ENCODE measurements at regions not wholly inside any gene's neighbourhood (a gene's known extent, or its start where the extent isn't known, plus 50 kb on each side); places are given as distances from the start of the nearest gene placed in this dataset.

- H3K27me3 ChIP-seq (ENCODE audit: insufficient read depth, insufficient read length): no peaks in the 10 kb centered on the region
- no peak for DNase-seq (ENCODE audit: low read depth, low spot score)
- H3K36me3 ChIP-seq (ENCODE audit: insufficient read depth, insufficient read length, low read length): no peaks in the 10 kb centered on the region
- no peak overlapping the region for H3K9ac ChIP-seq (ENCODE audit: insufficient read length, low read depth)
- H3K4me3 ChIP-seq (ENCODE audit: insufficient read length, low read depth): no peak overlapping the region
- H3K9me3 ChIP-seq (ENCODE audit: insufficient read depth, low read length): no peaks in the 10 kb centered on the region
- no peak for TF ChIP-seq ZNF274 (IDR thresholded peaks at IDR 0.05; ENCODE audit: low read depth, low read length)
- no peak for TF ChIP-seq SUZ12 (IDR thresholded peaks at IDR 0.05; ENCODE audit: extremely low read depth, insufficient read depth, insufficient read length)
- TF ChIP-seq YY1 (IDR thresholded peaks at IDR 0.05; ENCODE audit: insufficient read depth, insufficient read length): no peak
- no peaks in the 10 kb centered on the region for H3K4me1 ChIP-seq (ENCODE audit: insufficient read depth, insufficient read length)
Measured at GRCh38 chr13:37209621-37210580, 104.4 kb upstream of the CSNK1A1L start.

- DNase-seq (ENCODE audit: low read depth, low spot score): no peak
- H3K9me3 ChIP-seq (ENCODE audit: insufficient read depth, low read length): no peaks in the 10 kb centered on the region
- H3K4me3 ChIP-seq (ENCODE audit: insufficient read length, low read depth): no peak overlapping the region
- H3K27me3 ChIP-seq (ENCODE audit: insufficient read depth, insufficient read length): no peaks in the 10 kb centered on the region
- H3K4me1 ChIP-seq (ENCODE audit: insufficient read depth, insufficient read length): no peaks in the 10 kb centered on the region
- H3K9ac ChIP-seq (ENCODE audit: insufficient read length, low read depth): no peak overlapping the region
- no peaks in the 10 kb centered on the region for H3K36me3 ChIP-seq (ENCODE audit: insufficient read depth, insufficient read length, low read length)
- TF ChIP-seq ZNF274 (IDR thresholded peaks at IDR 0.05; ENCODE audit: low read depth, low read length) (no peak), YY1 (IDR thresholded peaks at IDR 0.05; ENCODE audit: insufficient read depth, insufficient read length) (no peak), SUZ12 (IDR thresholded peaks at IDR 0.05; ENCODE audit: extremely low read depth, insufficient read depth, insufficient read length) (no peak)
Measured at GRCh38 chr13:37207691-37208451, 102.4 kb upstream of the CSNK1A1L start.

GRCh38 chr13:37202264-37202663 is 96.8 kb upstream of the CSNK1A1L start:
- DNase-seq (ENCODE audit: low read depth, low spot score): no peak
- H3K36me3 ChIP-seq (ENCODE audit: insufficient read depth, insufficient read length, low read length): no peaks in the 10 kb centered on the region
- no peak overlapping the region for H3K4me3 ChIP-seq (ENCODE audit: insufficient read length, low read depth)
- TF ChIP-seq SUZ12 (IDR thresholded peaks at IDR 0.05; ENCODE audit: extremely low read depth, insufficient read depth, insufficient read length) (no peak), YY1 (IDR thresholded peaks at IDR 0.05; ENCODE audit: insufficient read depth, insufficient read length) (no peak), ZNF274 (IDR thresholded peaks at IDR 0.05; ENCODE audit: low read depth, low read length) (no peak)
- H3K27me3 ChIP-seq (ENCODE audit: insufficient read depth, insufficient read length): no peaks in the 10 kb centered on the region
- H3K4me1 ChIP-seq (ENCODE audit: insufficient read depth, insufficient read length): peaks cover 6% of the 10 kb centered on the region
- H3K9me3 ChIP-seq (ENCODE audit: insufficient read depth, low read length): no peaks in the 10 kb centered on the region; the same call in 1 of the 2 replicates
- no peak overlapping the region for H3K9ac ChIP-seq (ENCODE audit: insufficient read length, low read depth)

- Histone ChIP-seq H3K4me1 (ENCODE audit: insufficient read depth, insufficient read length) (peaks cover 6% of the 10 kb centered on the region), H3K9ac (ENCODE audit: insufficient read length, low read depth) (no peak overlapping the region), H3K36me3 (ENCODE audit: insufficient read depth, insufficient read length, low read length) (no peaks in the 10 kb centered on the region), H3K4me3 (ENCODE audit: insufficient read length, low read depth) (no peak overlapping the region), H3K9me3 (ENCODE audit: insufficient read depth, low read length) (no peaks in the 10 kb centered on the region; the same call in 1 of the 2 replicates), H3K27me3 (ENCODE audit: insufficient read depth, insufficient read length) (no peaks in the 10 kb centered on the region)
- TF ChIP-seq SUZ12 (IDR thresholded peaks at IDR 0.05; ENCODE audit: extremely low read depth, insufficient read depth, insufficient read length): no peak
- no peak for TF ChIP-seq YY1 (IDR thresholded peaks at IDR 0.05; ENCODE audit: insufficient read depth, insufficient read length)
- TF ChIP-seq ZNF274 (IDR thresholded peaks at IDR 0.05; ENCODE audit: low read depth, low read length): no peak
- DNase-seq (ENCODE audit: low read depth, low spot score): no peak
Measured at GRCh38 chr13:37201081-37201480, 95.6 kb upstream of the CSNK1A1L start.

GRCh38 chr13:37198629-37199028 is 93.2 kb upstream of the CSNK1A1L start:
- peaks cover 6% of the 10 kb centered on the region for H3K4me1 ChIP-seq (ENCODE audit: insufficient read depth, insufficient read length)
- H3K4me3 ChIP-seq (ENCODE audit: insufficient read length, low read depth): no peak overlapping the region
- peak; percentile 49 for DNase-seq (ENCODE audit: low read depth, low spot score)
- TF ChIP-seq ZNF274 (IDR thresholded peaks at IDR 0.05; ENCODE audit: low read depth, low read length) (no peak), YY1 (IDR thresholded peaks at IDR 0.05; ENCODE audit: insufficient read depth, insufficient read length) (no peak), SUZ12 (IDR thresholded peaks at IDR 0.05; ENCODE audit: extremely low read depth, insufficient read depth, insufficient read length) (no peak)
- no peaks in the 10 kb centered on the region for H3K36me3 ChIP-seq (ENCODE audit: insufficient read depth, insufficient read length, low read length)
- no peaks in the 10 kb centered on the region; the same call in 1 of the 2 replicates for H3K9me3 ChIP-seq (ENCODE audit: insufficient read depth, low read length)
- no peaks in the 10 kb centered on the region for H3K27me3 ChIP-seq (ENCODE audit: insufficient read depth, insufficient read length)
- H3K9ac ChIP-seq (ENCODE audit: insufficient read length, low read depth): peak overlapping the region; percentile 29

GRCh38 chr13:37195621-37196020 is 90.2 kb upstream of the CSNK1A1L start:
- Histone ChIP-seq H3K4me3 (ENCODE audit: insufficient read length, low read depth) (no peak overlapping the region), H3K4me1 (ENCODE audit: insufficient read depth, insufficient read length) (peaks cover 6% of the 10 kb centered on the region), H3K9me3 (ENCODE audit: insufficient read depth, low read length) (no peaks in the 10 kb centered on the region; the same call in 1 of the 2 replicates), H3K27me3 (ENCODE audit: insufficient read depth, insufficient read length) (no peaks in the 10 kb centered on the region), H3K9ac (ENCODE audit: insufficient read length, low read depth) (no peak overlapping the region), H3K36me3 (ENCODE audit: insufficient read depth, insufficient read length, low read length) (no peaks in the 10 kb centered on the region)
- TF ChIP-seq SUZ12 (IDR thresholded peaks at IDR 0.05; ENCODE audit: extremely low read depth, insufficient read depth, insufficient read length) (no peak), YY1 (IDR thresholded peaks at IDR 0.05; ENCODE audit: insufficient read depth, insufficient read length) (no peak), ZNF274 (IDR thresholded peaks at IDR 0.05; ENCODE audit: low read depth, low read length) (no peak)
- no peak for DNase-seq (ENCODE audit: low read depth, low spot score)

GRCh38 chr13:37194428-37194861 is 89.0 kb upstream of the CSNK1A1L start:
- no peak overlapping the region for H3K4me3 ChIP-seq (ENCODE audit: insufficient read length, low read depth)
- no peak for DNase-seq (ENCODE audit: low read depth, low spot score)
- peaks cover 6% of the 10 kb centered on the region for H3K4me1 ChIP-seq (ENCODE audit: insufficient read depth, insufficient read length)
- TF ChIP-seq ZNF274 (IDR thresholded peaks at IDR 0.05; ENCODE audit: low read depth, low read length) (no peak), YY1 (IDR thresholded peaks at IDR 0.05; ENCODE audit: insufficient read depth, insufficient read length) (no peak), SUZ12 (IDR thresholded peaks at IDR 0.05; ENCODE audit: extremely low read depth, insufficient read depth, insufficient read length) (no peak)
- no peaks in the 10 kb centered on the region for H3K9me3 ChIP-seq (ENCODE audit: insufficient read depth, low read length)
- no peak overlapping the region for H3K9ac ChIP-seq (ENCODE audit: insufficient read length, low read depth)
- H3K27me3 ChIP-seq (ENCODE audit: insufficient read depth, insufficient read length): no peaks in the 10 kb centered on the region
- H3K36me3 ChIP-seq (ENCODE audit: insufficient read depth, insufficient read length, low read length): no peaks in the 10 kb centered on the region

Measured in NT2/D1 (cell line).